ENCODE measurements at regions not wholly inside any gene's neighbourhood (a gene's known extent, or its start where the extent isn't known, plus 50 kb on each side); places are given as distances from the start of the nearest gene placed in this dataset.

DNA sequence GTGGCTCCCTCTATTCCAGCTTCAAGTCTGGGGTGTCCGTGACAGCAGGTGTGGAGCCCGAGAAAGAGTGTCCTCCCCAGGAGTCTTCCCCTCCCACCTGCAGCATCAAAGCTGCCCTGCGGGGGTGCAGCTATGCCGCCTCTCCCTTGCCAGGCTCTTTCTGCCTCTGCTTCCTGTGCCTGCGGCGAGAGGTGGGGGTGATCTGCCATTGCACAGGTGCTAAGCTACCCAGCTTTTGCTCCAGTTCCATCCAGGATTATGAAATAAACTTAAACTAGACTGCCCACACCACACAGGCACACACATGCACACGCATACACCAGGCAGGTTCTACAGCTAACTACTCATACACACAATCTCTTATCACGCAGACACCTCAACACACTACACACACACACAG, 104.7 kb upstream of the CLDN10 start:
- DNase-seq (ENCODE audit: low read depth in 2 of 2, low spot score in 1 of 2): no peak

DNA sequence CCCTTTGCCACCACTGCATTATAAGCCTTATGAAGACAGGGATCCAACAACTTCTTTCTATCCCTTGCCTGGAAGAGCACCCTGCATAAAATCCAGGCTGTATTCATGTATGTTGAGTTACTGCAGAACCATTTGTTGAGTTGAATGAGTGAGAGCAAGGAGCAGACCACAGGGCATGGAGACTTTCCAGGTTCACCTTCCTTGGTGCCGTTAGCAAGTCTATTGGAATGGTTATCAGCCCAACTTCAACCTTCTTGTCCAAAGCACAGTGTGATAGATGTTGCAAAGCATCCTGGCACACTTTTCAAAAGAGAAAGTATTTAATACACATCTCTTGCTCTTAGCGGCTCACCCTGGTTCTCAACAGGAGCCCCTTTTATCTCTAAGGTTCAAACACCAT, 100.9 kb upstream of the CLDN10 start:
- no peak for DNase-seq (ENCODE audit: low read depth in 2 of 2, low spot score in 1 of 2)

DNA sequence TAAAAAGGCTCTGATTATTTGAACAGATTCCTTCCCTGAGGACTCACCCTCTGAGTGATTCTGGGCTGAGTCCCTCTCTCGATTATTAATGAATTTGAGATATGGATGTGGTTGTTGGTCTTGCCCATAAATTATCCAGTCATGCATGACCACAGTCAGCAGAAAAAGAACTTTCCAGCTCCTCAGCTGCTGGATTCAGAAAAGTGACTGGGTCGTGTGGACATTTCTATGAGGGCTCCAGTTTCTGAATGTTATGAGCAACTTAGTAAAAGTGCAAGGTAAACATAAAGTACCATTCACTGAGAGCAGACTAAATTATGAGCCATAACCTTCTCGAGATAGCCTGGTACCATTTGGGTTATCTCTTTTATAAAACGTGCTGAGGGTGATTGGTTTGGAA, 100.1 kb upstream of the CLDN10 start:
- DNase-seq (ENCODE audit: low read depth in 2 of 2, low spot score in 1 of 2): no peak

DNA sequence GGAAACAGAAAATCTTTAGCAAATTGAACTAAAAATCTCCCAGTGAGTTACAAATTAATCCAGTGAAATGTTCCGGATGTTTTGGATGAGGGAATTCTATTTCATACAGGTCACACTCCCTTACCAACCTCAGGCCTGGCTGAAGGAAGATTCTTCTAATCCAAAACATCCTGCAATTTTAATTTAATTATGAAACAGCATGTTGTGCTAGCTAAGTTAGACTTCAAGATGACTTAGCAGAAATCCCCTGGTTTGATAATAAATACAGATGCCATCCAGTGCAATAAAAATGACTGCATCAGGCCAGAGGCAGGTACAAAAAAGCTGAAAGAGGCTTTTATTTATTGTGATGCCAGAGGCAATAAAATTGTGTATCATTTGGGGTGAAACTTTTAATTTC, 96.7 kb upstream of the CLDN10 start:
- DNase-seq (ENCODE audit: low read depth in 2 of 2, low spot score in 1 of 2): no peak

DNA sequence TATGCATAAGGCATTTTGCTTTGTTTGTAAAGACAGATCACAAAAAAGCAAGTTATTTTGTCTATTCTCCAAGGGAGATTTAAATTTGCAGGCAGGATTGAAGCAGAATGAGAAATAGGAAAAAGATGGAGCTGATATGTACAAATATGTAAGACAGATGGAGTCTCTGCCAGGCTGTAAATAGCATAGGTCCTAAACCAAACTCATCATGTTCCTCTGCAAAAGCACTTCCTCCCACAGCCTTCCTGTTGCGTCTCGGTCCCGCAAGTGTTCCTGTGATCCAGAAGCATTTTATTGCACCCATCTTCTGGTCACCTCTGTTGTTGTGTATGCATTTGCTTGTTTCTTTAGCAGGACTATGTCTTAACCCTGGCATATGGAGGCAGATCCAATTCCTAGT, 95.7 kb upstream of the CLDN10 start:
- no peak for DNase-seq (ENCODE audit: low read depth in 2 of 2, low spot score in 1 of 2)

DNA sequence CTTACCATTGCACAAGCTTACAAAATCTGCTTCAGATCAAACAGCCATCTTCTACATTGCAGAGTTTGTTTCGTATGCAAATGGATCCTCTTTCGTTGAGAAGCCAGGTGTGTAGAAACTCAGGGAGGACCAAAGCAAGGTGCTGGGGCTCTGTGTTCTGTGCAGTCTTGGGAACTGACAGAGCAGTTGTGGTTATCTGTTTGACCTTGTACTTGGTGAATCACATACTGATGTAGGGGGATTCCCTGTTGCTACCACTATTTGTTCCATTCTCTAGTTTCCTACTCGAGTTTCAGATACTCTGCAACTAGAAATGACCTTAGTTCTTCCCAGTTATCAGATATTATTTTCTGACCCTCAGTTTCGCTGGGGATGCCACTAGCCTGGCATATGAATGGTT, 95.2 kb upstream of the CLDN10 start:
- DNase-seq (ENCODE audit: low read depth in 2 of 2, low spot score in 1 of 2): no peak

DNA sequence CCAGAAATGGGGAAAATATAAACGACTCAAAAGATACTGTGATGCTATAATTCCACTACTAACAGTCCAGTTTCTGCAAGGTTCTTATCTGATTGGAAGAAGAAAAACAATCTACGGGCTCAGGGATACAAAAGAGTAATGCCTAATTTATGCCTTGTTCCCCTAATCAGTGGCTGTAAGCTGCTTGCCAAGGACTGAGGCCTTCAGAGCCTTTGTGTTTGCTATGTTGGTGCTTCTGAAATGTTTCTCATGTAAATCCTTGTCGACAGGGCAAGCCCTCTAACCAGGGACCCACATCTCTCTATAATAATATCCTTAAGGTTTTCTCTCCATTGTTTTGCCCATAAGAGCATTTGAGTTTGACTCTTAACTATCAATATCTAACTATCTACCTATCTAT, 89.7 kb upstream of the CLDN10 start:
- DNase-seq (ENCODE audit: low read depth in 2 of 2, low spot score in 1 of 2): no peak

DNA sequence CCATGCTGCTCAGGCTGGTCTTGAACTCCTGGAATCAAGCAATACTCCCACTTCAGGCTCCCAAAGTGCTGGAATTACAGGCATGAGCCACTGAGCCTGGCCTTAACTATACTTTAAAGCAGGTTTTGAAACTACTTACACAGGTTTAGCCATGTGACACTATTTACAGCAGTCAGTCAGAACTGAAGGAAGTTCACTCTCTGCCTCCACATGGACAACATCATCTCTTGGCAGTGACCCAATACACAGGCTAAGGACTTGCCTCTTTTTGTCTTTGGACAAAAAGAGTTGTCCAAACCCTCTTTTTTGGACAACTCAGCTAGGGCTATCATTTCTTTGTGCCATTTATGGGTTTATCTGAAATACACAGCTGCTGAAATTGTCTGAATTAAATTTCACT, 89.0 kb upstream of the CLDN10 start:
- no peak for DNase-seq (ENCODE audit: low read depth in 2 of 2, low spot score in 1 of 2)

DNA sequence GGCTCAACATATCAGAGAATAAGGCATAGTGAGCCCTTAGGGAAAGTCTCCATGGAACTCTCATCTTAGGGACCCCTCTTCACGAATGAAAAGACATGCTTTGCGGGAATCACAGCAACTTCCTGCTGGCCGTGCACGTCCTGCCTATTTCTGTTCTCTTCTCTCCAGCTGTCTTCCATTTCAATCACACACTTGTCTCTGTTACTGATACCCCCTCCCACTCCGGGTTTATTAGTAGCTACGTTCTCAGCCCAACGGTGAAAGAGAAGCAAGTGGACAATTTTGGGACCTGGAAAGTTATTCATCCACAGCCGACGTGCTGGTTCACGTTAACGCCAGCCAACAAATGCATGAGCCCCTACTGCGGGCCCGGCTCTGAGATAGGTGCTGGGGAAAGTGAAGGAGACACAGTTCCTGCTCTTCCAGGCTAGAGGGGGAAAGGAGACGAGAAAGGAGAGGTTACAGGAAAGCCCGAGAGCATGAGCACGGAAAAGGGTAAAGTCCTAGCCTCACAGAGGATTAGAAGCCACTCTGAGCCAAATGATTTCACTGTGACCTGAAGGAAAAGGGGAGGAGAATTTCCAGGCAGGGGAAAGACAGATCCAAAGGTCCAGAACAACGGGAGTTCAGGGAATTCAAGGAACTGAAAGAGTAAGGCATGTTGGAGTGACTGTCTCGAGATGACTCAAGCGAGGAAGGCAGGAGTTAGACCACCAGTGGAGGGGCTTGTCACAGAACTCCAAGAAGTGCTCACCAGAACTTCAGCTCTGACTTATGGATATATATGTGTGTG, 81.8 kb upstream of the CLDN10 start:
- no peak for DNase-seq (ENCODE audit: low read depth in 2 of 2, low spot score in 1 of 2)

DNA sequence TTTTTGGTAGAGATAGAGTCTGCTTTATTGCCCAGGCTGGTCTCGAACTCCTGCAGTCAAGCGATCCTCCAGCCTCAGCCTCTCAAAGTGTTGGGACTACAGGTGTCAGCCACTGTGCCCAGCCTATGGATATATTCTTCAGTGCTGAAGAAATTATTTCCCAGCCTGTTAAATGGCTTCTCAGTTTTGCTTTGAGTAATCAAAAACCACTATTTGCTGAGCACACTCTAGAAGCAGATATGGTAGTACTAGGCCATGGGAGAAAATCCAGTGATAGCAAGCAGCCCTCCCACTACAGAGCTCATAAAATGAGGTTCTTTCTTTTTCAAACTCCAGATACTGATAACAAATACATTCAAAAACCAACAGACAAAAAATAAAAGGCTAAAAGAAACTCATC, 80.6 kb upstream of the CLDN10 start:
- no peak for DNase-seq (ENCODE audit: low read depth in 2 of 2, low spot score in 1 of 2)

DNA sequence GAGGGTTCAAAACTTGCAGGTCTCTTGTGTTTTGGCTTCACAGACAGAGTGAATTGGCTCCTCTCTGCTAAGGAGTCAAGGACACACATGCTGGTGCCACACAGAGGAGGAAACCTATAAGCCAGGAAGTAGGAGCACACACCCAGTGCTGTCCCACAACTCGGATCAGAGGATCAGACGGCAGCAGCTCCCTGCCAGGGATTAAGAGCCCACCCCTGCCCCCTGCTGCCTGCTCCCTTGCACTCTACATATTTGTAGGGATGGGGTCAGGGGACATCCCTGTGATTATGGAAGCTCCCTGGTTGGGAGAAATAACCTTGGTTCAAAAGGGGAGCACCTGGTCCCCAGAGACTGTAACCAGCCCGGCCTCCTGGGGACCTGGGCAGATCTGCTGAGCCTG, 77.5 kb upstream of the CLDN10 start:
- DNase-seq (ENCODE audit: low read depth in 2 of 2, low spot score in 1 of 2): no peak

DNA sequence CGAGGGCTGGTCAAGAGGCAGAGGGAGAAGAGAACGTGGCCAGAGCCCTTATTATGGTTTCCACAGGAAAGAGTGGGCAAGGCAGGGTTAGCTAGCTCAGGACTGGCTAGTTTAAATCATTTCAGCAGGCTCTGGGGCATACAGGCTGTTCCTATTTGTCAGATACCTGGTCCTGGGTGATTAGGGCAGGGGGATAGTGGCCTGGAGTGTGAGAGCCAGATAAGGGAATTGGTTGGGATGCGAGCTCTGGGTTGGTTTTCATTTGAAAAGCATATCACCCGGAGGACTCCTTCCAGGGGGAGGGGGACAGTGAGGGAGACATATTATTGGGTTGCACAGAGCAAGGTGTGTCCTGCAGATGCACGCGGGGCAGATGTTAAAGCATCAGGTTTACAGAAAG, 75.3 kb upstream of the CLDN10 start:
- DNase-seq (ENCODE audit: low read depth in 2 of 2, low spot score in 1 of 2): no peak

DNA sequence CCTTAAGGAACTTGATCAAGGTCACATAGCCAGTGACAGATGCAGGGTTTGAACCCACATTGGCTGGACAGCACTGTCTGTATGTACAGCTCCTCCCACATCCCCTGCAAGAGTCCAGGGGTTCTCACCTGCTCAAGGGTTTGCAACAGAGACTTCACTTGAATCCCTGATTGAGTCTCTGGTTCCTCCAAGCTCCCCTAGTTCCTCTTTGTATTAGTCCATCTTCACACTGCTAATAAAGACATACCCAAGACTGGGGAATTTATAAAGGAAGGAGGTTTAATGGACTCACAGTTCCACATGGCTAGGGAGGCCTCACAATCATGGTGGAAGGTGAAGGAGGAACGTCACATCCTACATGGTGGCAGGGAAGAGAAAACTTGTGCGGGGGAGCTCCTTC, 72.8 kb upstream of the CLDN10 start:
- no peak for DNase-seq (ENCODE audit: low read depth in 2 of 2, low spot score in 1 of 2)

DNA sequence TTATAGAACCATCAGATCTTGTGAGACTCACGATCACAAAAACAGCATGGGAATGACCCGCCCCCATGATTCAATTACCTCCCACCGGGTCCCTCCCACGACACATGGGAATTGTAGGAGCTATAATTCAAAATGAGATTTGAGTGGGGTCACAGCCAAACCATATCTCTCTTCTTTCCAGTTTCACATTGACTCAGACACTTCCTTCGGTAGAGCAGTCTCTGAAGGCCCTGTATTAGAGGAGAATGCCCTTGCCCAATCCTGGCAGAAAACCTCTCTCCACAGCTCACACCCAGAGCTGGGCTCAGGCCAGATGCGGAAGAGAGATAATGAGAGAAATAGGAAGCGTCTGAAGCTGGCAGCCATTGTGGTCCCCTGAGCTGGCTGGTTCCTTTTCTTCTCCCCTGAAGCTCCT, 72.4 kb upstream of the CLDN10 start:
- no peak for DNase-seq (ENCODE audit: low read depth in 2 of 2, low spot score in 1 of 2)

DNA sequence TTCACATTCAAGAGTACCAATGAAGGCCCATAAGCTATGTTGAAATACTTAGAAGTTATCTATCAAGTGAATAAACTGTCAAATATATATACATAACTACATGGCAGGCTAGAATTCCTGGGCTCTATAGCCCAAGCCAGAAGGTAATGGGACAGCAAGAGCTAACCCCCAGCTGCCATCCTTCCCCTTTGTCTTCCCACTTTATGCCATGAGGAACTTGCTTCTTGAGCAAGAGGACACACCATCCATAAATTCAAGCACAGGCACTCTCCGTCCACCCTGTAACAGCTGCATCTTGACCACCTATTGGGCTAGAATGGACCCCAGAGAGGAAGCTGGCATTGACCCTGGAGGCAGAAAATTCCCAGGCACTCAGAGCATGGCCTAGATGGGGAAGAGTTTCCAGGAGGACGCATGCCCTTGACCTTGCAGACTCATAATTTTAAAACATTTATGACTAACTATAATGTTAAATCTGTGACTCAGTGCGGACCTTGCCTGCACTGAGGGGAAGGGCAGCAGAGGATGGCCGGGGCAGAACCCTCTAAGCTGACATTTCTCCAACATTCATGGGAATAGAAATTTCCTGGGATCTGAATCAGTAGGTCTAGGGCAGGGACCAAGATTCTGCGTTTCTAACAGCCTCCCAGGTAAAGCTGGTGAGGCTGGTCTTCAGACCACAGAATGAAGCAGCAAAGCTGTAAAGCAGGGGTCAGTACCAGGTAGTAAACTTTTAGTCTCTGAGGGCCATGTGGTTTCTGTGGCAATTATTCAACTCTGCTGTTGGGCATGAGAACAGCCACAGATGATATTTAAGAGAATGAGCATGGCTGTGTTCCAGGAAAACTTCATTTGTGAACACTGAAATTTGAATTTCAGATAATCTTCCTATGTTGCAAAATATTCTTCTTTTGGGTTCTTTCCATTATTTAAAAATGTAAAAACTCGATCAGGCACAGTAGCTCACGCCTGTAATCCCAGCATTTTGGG, 71.4 kb upstream of the CLDN10 start:
- no peak for DNase-seq (ENCODE audit: low read depth in 2 of 2, low spot score in 1 of 2)

DNA sequence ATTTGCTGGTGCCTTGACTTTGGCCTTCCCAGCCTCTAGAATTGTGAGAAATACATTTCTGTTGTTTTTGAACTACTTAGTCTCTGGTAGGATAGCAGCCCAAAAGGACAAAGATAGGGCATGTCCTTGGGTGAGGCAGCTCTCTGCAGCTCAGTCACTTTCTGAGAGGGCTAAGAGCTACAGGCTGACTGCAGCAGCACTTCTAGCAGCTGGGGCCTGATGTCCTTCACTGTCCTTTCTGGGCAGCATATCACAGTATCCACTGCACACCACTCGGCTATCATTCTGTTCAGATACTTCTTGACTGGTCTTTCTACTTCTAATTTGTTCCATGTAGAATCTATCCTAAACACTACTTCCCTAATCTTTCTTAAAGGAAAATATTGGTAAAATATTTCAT, 68.5 kb upstream of the CLDN10 start:
- no peak for DNase-seq (ENCODE audit: low read depth in 2 of 2, low spot score in 1 of 2)

DNA sequence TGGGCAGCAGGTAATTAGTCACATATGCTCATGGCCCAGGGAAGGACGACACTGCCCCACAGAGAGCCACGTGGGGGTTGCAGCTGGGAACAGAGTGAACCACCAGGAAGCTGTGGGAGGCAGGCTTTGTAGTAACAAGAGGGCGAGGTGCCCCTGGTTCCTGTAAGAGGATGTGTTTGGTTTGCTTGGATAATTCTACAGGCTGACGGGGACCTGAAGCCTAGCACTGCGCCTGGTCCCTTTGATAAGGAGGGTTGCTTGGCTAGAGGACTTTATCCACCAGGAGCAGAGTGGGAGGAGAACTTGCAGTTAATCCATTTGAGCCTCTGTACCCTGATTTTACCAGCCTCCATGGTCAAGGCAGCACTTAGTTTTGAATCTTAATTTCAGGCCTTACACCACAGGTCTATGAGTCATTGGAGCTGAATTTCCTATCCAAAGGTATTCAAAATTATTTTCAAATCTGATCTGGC, 67.4 kb upstream of the CLDN10 start:
- DNase-seq (ENCODE audit: low read depth in 2 of 2, low spot score in 1 of 2): no peak

DNA sequence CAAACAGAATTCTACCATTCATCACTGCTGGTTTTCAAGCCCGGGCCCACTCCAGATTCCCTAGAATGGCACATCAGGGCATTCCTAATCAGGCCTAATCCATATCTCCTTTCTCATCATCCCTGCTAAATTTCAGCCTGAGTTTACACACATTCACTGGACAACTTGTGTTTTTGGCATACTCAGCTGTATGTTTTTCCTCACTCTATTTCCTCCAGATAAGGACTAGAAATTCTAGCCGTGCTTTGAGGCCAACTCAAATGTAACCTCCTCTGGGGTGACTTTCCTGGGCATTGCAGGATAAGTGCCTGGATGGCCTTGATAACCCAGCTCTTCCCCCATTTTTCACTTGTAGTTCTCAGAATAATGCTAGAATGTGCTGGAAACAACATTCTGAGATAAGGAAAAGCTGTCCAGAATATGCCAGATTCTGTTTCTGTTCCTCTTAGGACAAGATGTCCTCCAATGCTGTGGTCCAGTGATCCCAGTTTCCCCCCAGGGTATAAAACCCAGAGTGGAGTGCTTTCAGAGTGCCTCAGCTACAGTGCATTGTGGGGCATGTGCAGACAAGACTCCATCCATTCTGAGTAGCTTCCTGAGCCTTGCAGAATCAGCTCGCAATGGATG, 66.9 kb upstream of the CLDN10 start:
- DNase-seq (ENCODE audit: low read depth in 2 of 2, low spot score in 1 of 2): no peak

DNA sequence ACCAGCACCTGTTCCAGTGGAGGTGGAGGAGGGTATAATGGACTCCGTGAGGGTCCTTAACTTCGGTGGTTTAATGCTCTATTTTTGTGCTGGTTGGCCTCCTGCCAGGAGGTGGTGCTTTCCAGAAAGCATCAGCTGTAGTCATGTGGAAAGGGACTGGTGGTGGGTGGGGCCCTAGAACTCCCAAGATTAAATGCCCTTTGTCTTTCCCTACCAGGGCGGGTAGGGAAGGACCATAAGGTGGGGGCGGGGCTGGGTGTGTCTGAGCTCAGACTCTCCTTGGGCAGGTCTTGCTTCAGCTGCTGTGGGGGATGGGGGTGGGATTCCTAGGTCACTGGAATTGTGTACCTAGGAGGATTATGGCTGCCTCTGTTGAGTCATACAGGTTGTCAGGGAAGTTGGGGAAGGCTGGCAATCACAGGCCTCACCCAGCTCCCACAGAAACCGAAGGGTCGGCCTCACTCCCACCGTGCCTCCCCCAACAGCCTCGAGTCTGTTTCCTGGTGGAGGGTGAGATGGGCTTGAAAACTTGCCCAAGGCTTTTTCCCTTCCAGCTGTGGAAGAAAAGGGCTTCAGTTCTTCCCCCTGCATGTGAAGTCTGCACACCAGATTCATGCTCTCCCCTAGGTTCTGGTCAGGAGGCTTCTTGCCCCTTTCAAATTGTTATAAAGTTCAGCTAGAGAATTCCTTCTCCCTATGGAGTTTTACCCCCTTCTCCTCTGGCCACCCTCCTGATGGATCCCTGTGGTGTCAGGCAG, 60.3 kb upstream of the CLDN10 start:
- no peak for DNase-seq (ENCODE audit: low read depth in 2 of 2, low spot score in 1 of 2)

DNA sequence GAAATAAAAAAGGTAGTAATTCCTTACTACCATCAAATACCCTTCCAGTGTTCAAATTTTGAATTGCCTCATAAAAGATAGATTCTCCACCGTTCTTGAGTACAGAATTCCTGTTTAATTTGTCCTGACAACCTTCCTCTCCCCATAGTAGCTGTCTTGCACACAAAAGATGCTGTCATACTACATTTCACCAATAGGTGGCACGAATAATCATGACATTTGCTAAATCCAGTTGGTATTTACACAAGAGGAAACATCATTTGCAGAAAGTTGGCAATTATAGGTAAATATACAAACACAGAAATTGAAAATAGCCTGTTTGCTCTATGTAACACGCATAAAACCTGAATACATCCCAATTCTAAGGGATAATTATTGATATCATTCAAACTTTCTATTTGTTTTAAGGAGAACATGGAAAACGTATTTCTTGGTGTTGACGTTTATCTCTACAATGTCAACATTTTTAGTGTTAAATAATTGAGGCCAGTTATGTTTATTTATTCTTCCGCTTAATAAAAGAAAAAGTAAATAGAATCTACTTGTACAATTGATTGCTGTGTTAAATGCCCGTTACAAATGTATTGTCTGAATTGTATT, 58.3 kb upstream of the CLDN10 start:
- no peak for DNase-seq (ENCODE audit: low read depth in 2 of 2, low spot score in 1 of 2)

DNA sequence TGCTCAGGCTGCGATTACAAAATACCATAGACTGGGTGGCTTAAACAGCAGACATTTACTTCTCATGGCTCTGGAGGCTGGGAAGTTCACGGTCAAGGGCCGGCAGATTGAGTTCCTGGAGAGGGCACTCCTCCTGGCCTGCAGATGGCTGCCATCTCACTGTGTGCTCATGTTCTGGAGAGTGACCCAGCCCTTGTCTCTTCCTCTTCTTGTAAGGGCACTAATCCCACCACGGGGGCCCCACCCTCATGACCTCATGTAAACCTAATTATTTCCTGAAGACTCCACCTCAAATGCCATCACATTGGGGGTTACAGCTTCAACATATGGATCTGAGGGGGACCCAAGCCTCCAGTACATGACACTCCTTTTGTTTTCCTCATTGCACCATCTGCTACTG, 56.0 kb upstream of the CLDN10 start:
- no peak for DNase-seq (ENCODE audit: low read depth in 2 of 2, low spot score in 1 of 2)

All from stimulated activated CD8-positive, alpha-beta memory T cell treated with anti-CD3 and anti-CD28 coated beads, Interleukin-4, amount 100 ng/mL, for 4 hours (primary cell).